HepG2 (cell line): ENCODE measurements at regions not wholly inside any gene's neighbourhood (a gene's known extent, or its start where the extent isn't known, plus 50 kb on each side); places are given as distances from the start of the nearest gene placed in this dataset.
A peak's percentile ranks its signal among the peaks of the same experiment; 100 is the strongest.

Experiments
- ARHGAP35 ChIP-seq: sonication (generic); formaldehyde crosslinking; IDR thresholded peaks from 2 replicates; pipeline ENCODE4 v1.9.0; 2022; ENCODE audit warnings: mild to moderate bottlenecking, inconsistent platforms, moderate library complexity, missing genetic modification reagents, borderline replicate concordance
- FOXK2 ChIP-seq: fragments of 450-650 bp; IDR thresholded peaks from 2 replicates; pipeline ENCODE4 v1.6.1; 2016
- GATAD1 ChIP-seq: IDR thresholded peaks from 2 replicates; pipeline ENCODE4 v1.6.1; 2016; ENCODE audit warnings: missing genetic modification reagents, missing compliant biosample characterization
- HDAC6 ChIP-seq: fragments of 200-600 bp; sonication (generic); IDR thresholded peaks from 2 replicates; pipeline ENCODE4 v1.7.0; 2017; ENCODE audit warnings: mild to moderate bottlenecking, antibody characterized with exemption, low read length, low read depth
- KDM4B ChIP-seq: sonication (generic); formaldehyde crosslinking; IDR thresholded peaks from 2 replicates; pipeline ENCODE4 v1.4.0; 2020; ENCODE audit warnings: missing genetic modification reagents
- KDM6A ChIP-seq: IDR thresholded peaks from 2 replicates; pipeline ENCODE4 v1.6.1; 2016; ENCODE audit warnings: low read depth
- NFRKB ChIP-seq: fragments of 450-650 bp; IDR thresholded peaks from 2 replicates; pipeline ENCODE4 v1.6.1; 2017
- NFYB ChIP-seq: sonication (generic); formaldehyde crosslinking; IDR thresholded peaks from 2 replicates; pipeline ENCODE4 v1.4.0; 2020; ENCODE audit warnings: missing genetic modification reagents
- NR2F6 ChIP-seq, 2 experiments: IDR thresholded peaks; 2 replicates each; pipeline ENCODE4 v1.6.1; 2016; ENCODE audit warnings: antibody characterized with exemption in 1 of 2, mild to moderate bottlenecking in 1 of 2
- REXO4 ChIP-seq: sonication (generic); formaldehyde crosslinking; IDR thresholded peaks from 2 replicates; pipeline ENCODE4 v1.8.0; 2022; ENCODE audit warnings: missing genetic modification reagents, mild to moderate bottlenecking, borderline replicate concordance
- SIX1 ChIP-seq: sonication (generic); formaldehyde crosslinking; IDR thresholded peaks from 2 replicates; pipeline ENCODE4 v1.4.0; 2020; ENCODE audit warnings: missing genetic modification reagents, borderline replicate concordance
- U2AF2 ChIP-seq: fragments of 200-400 bp; formaldehyde crosslinking; IDR thresholded peaks from 2 replicates; pipeline ENCODE4 v1.6.1; 2017; ENCODE audit warnings: low read depth, mild to moderate bottlenecking, low read length
- ZFP82 ChIP-seq: sonication (generic); formaldehyde crosslinking; IDR thresholded peaks from 2 replicates; pipeline ENCODE4 v1.5.1; 2020; ENCODE audit warnings: mild to moderate bottlenecking, missing genetic modification reagents, borderline replicate concordance
- ZKSCAN1 ChIP-seq: fragments of 150-350 bp; IDR thresholded peaks from 2 replicates; pipeline ENCODE4 v1.6.1; 2014; ENCODE audit warnings: low read length
- ZNF33A ChIP-seq: sonication (generic); formaldehyde crosslinking; IDR thresholded peaks from 2 replicates; pipeline ENCODE4 v1.5.1; 2020; ENCODE audit warnings: missing genetic modification reagents, mild to moderate bottlenecking, moderate library complexity, borderline replicate concordance
- ZNF530 ChIP-seq: sonication (generic); formaldehyde crosslinking; IDR thresholded peaks from 2 replicates; pipeline ENCODE4 v1.5.0; 2020; ENCODE audit warnings: low read depth, mild to moderate bottlenecking, missing genetic modification reagents
- ZNF598 ChIP-seq: sonication (generic); formaldehyde crosslinking; IDR thresholded peaks from 2 replicates; pipeline ENCODE4 v1.5.1; 2020; ENCODE audit warnings: mild to moderate bottlenecking, missing genetic modification reagents, borderline replicate concordance
- ZNF773 ChIP-seq: sonication (generic); formaldehyde crosslinking; IDR thresholded peaks from 2 replicates; pipeline ENCODE4 v1.4.0; 2020; ENCODE audit warnings: missing genetic modification reagents, borderline replicate concordance
- ZNF790 ChIP-seq: sonication (generic); formaldehyde crosslinking; IDR thresholded peaks from 2 replicates; pipeline ENCODE4 v1.8.0; 2022; ENCODE audit warnings: missing genetic modification reagents, mild to moderate bottlenecking, borderline replicate concordance
- TF ChIP-seq, protein P1 (sequence below): IDR thresholded peaks from 2 replicates; pipeline ENCODE4 v1.6.1; 2016; ENCODE audit warnings: mild to moderate bottlenecking
- TF ChIP-seq, protein P2 (sequence below): IDR thresholded peaks from 2 replicates; pipeline ENCODE4 v1.6.1; 2016; ENCODE audit warnings: low read depth, control low read depth
- TF ChIP-seq, protein P3 (sequence below): sonication (generic); formaldehyde crosslinking; IDR thresholded peaks from 2 replicates; pipeline ENCODE4 v1.4.0; 2020; ENCODE audit warnings: missing genetic modification reagents
- TF ChIP-seq, protein P4 (sequence below): sonication (generic); formaldehyde crosslinking; IDR thresholded peaks from 2 replicates; pipeline ENCODE4 v1.5.1; 2020; ENCODE audit warnings: missing genetic modification reagents, mild to moderate bottlenecking, borderline replicate concordance

DNA sequence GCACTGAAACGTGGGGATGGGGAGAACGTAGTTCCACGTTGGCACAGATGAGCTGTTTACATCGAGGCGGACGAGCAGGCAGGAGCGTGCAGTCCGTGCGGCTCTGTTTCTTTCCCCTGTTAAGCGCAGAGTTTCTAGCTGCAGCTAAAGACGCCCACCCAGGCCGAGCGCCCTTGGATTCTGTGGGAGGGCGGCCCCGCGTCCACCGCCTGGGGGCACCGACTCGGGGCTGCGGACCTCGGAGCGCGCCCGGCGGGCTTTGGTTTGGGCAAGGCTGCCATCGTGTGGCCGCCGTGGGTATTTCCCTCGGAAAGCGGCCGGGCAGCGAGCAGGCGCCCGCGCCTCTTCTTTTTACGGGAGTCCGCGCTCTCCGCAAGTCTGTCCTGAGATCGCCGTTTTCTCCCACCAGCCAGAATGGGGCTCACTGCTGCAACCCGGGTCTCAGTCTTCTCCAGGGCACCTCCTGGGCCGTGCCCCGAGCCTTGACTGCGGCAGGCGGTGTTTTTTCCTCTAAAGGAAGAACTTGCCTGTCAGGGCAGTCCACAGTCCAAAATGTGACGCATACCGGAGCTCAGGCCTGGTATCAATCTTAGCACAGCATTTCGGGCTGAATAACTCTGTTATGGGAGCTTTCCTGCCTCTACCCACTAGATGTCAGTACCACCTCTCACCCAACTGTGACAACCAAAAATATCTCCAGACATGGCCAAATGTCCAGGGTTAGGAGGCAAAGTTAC is 219.9 kb upstream of the IGF1R start (continued):
- TF ChIP-seq, protein P1, sequence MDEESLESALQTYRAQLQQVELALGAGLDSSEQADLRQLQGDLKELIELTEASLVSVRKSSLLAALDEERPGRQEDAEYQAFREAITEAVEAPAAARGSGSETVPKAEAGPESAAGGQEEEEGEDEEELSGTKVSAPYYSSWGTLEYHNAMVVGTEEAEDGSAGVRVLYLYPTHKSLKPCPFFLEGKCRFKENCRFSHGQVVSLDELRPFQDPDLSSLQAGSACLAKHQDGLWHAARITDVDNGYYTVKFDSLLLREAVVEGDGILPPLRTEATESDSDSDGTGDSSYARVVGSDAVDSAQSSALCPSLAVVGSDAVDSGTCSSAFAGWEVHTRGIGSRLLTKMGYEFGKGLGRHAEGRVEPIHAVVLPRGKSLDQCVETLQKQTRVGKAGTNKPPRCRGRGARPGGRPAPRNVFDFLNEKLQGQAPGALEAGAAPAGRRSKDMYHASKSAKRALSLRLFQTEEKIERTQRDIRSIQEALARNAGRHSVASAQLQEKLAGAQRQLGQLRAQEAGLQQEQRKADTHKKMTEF (CRISPR knock-in tag): peak; percentile 63; the same call in 1 of the 2 replicates
- no peak for TF ChIP-seq ZFP82 (CRISPR knock-in tag)
- no peak for TF ChIP-seq SIX1 (CRISPR knock-in tag)
- no peak for TF ChIP-seq NFYB
- no peak for TF ChIP-seq HDAC6
- no peak for TF ChIP-seq REXO4 (CRISPR knock-in tag)
- TF ChIP-seq, protein P2, sequence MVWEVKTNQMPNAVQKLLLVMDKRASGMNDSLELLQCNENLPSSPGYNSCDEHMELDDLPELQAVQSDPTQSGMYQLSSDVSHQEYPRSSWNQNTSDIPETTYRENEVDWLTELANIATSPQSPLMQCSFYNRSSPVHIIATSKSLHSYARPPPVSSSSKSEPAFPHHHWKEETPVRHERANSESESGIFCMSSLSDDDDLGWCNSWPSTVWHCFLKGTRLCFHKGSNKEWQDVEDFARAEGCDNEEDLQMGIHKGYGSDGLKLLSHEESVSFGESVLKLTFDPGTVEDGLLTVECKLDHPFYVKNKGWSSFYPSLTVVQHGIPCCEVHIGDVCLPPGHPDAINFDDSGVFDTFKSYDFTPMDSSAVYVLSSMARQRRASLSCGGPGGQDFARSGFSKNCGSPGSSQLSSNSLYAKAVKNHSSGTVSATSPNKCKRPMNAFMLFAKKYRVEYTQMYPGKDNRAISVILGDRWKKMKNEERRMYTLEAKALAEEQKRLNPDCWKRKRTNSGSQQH (CRISPR knock-in tag): no peak
- TF ChIP-seq NFRKB: no peak
- no peak for TF ChIP-seq KDM6A
- no peak for TF ChIP-seq ZNF773 (CRISPR knock-in tag)
- TF ChIP-seq ZNF598: no peak
- no peak for TF ChIP-seq ZKSCAN1
- TF ChIP-seq ZNF530 (CRISPR knock-in tag): no peak
- no peak for TF ChIP-seq U2AF2
- no peak for TF ChIP-seq FOXK2
- TF ChIP-seq KDM4B (CRISPR knock-in tag): no peak
- TF ChIP-seq, protein P3, sequence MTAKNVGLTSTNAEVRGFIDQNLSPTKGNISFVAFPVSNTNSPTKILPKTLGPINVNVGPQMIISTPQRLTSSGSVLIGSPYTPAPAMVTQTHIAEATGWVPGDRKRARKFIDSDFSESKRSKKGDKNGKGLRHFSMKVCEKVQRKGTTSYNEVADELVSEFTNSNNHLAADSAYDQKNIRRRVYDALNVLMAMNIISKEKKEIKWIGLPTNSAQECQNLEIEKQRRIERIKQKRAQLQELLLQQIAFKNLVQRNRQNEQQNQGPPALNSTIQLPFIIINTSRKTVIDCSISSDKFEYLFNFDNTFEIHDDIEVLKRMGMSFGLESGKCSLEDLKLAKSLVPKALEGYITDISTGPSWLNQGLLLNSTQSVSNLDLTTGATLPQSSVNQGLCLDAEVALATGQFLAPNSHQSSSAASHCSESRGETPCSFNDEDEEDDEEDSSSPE (CRISPR knock-in tag): peak; percentile 41; the same call in 1 of the 2 replicates
- no peak; the same call in 1 of the 2 replicates for TF ChIP-seq ARHGAP35
- no peak for TF ChIP-seq NR2F6 (IDR thresholded peaks at IDR 0.05)
- TF ChIP-seq NR2F6 (CRISPR knock-in tag; IDR thresholded peaks at IDR 0.05): no peak
- TF ChIP-seq, protein P4, sequence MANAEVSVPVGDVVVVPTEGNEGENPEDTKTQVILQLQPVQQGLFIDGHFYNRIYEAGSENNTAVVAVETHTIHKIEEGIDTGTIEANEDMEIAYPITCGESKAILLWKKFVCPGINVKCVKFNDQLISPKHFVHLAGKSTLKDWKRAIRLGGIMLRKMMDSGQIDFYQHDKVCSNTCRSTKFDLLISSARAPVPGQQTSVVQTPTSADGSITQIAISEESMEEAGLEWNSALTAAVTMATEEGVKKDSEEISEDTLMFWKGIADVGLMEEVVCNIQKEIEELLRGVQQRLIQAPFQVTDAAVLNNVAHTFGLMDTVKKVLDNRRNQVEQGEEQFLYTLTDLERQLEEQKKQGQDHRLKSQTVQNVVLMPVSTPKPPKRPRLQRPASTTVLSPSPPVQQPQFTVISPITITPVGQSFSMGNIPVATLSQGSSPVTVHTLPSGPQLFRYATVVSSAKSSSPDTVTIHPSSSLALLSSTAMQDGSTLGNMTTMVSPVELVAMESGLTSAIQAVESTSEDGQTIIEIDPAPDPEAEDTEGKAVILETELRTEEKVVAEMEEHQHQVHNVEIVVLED (CRISPR knock-in tag): no peak
- TF ChIP-seq ZNF33A (CRISPR knock-in tag): no peak
- no peak for TF ChIP-seq GATAD1 (CRISPR knock-in tag)
- no peak for TF ChIP-seq ZNF790 (CRISPR knock-in tag)
